ENCODE measurements at regions not wholly inside any gene's neighbourhood (a gene's known extent, or its start where the extent isn't known, plus 50 kb on each side); places are given as distances from the start of the nearest gene placed in this dataset.

DNA sequence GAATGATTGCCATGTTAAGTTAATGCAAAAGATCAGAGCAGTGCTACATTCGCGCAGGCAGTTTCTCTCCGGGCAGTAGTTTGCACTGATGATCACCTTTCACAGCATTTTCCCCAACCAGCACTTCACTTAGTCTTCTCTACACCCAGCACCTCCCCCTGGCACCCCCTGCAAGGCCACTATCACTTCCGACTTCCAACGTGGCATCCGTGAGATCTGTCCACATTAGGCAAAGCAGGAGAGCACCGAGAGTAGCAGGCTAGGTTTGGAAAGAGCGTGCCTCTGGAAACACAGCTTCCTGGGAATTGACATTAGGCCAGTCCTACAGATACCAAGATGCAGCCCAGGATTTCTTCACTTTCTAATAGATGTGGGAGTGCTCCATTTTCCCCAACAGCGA is 180.2 kb upstream of the CDIN1 start:
- H3K27ac ChIP-seq (ENCODE audit: low read length in 2 of 2), result no peak overlapping the region
- H3K9ac ChIP-seq (ENCODE audit: low read length), result no peak overlapping the region
- H3K9me3 ChIP-seq (ENCODE audit: control extremely low read depth in 1 of 3, control insufficient read depth in 2 of 3, insufficient read depth in 1 of 3, low read length in 2 of 3), result no peaks in the 10 kb centered on the region
- no peaks in the 10 kb centered on the region for H4K20me1 ChIP-seq (ENCODE audit: control insufficient read depth, insufficient read depth, low read length, poor library complexity, severe bottlenecking)
- POLR2A ChIA-PET, result no interaction called here
- DNase-seq (no peak), ATAC-seq (ENCODE audit: low read depth) (no peak)
- no peaks in the 10 kb centered on the region for H3K9me3 Mint-ChIP-seq (ENCODE audit: insufficient read depth)
- H3K4me3 Mint-ChIP-seq, result no peak overlapping the region
- H3K27me3 Mint-ChIP-seq, result no peaks in the 10 kb centered on the region
- WGBS (ENCODE audit: insufficient coverage), result 94% methylated on average over 8 of the region's 9 CpGs
- H3K27ac Mint-ChIP-seq, result no peak overlapping the region
- TF ChIP-seq EZH2 (IDR thresholded peaks at IDR 0.05; ENCODE audit: borderline replicate concordance, insufficient read depth, low read depth, low read length, poor library complexity, severe bottlenecking), result no peak
- TF ChIP-seq, protein P1, sequence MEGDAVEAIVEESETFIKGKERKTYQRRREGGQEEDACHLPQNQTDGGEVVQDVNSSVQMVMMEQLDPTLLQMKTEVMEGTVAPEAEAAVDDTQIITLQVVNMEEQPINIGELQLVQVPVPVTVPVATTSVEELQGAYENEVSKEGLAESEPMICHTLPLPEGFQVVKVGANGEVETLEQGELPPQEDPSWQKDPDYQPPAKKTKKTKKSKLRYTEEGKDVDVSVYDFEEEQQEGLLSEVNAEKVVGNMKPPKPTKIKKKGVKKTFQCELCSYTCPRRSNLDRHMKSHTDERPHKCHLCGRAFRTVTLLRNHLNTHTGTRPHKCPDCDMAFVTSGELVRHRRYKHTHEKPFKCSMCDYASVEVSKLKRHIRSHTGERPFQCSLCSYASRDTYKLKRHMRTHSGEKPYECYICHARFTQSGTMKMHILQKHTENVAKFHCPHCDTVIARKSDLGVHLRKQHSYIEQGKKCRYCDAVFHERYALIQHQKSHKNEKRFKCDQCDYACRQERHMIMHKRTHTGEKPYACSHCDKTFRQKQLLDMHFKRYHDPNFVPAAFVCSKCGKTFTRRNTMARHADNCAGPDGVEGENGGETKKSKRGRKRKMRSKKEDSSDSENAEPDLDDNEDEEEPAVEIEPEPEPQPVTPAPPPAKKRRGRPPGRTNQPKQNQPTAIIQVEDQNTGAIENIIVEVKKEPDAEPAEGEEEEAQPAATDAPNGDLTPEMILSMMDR (IDR thresholded peaks at IDR 0.05), result no peak
- H3K4me1 Mint-ChIP-seq, result no peaks in the 10 kb centered on the region
- H3K4me2 ChIP-seq (replicated peaks; ENCODE audit: low read depth, low read length, poor library complexity, severe bottlenecking), result no peak overlapping the region
- no peak overlapping the region for H3K4me3 ChIP-seq (ENCODE audit: control extremely low read depth in 1 of 5, extremely low read depth in 1 of 5, insufficient read depth in 1 of 5, low read depth in 2 of 5, low read length in 4 of 5)
- no peaks in the 10 kb centered on the region for H3K36me3 ChIP-seq (replicated peaks in 1 of 2; ENCODE audit: control extremely low read depth in 1 of 2, control insufficient read depth in 1 of 2, extremely low read depth in 1 of 2, insufficient read depth in 2 of 2, low read length in 1 of 2)
- no peaks in the 10 kb centered on the region for H3K27me3 ChIP-seq (replicated peaks in 1 of 4; ENCODE audit: control extremely low read depth in 1 of 4, control insufficient read depth in 3 of 4, insufficient read depth in 4 of 4, low read length in 3 of 4)
- intact Hi-C loops (cut with micrococcal nuclease), result no loop called here
- no peaks in the 10 kb centered on the region for H3K79me2 ChIP-seq (ENCODE audit: control insufficient read depth, insufficient read depth, low read length)
- CTCF ChIA-PET, result no interaction called here
- no peak overlapping the region for H2AFZ ChIP-seq (ENCODE audit: insufficient read depth, low read depth, low read length, poor library complexity, severe bottlenecking)
- H3K4me1 ChIP-seq (ENCODE audit: control insufficient read depth in 2 of 2, insufficient read depth in 2 of 2, low read length in 2 of 2), result no peaks in the 10 kb centered on the region

DNA sequence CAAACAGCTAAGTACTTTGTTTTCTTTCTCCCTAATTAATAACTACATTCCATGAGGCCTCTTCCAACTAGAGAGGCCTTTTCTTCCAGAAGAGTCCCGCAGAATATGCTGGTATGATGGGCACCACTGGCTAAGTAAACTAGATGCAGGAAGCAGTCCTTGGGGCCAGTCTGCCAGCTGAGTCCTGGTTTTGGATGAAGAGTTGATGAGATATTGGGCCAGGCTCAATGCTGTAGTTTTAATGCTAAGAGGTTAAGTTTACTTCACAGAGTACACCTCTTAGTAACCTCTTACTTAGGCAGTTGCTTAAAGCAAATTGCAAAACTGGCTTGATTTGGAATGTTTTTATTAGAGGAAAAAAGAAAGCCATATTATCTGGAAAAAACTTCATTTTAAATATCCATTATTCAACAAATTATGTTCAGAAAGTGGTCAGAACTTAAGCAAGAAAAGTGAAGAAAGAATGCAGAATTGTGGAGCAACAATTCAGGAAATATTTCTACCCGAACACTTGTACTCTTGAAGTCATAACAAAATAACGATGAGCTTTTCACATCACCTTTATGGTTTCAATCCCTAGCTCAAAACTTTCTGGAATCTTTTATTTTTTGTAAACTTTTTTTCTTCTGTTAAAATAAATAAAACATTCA is 178.4 kb upstream of the CDIN1 start:
- H3K27me3 ChIP-seq (replicated peaks in 1 of 4; ENCODE audit: control extremely low read depth in 1 of 4, control insufficient read depth in 3 of 4, insufficient read depth in 4 of 4, low read length in 3 of 4), result no peaks in the 10 kb centered on the region
- no peak overlapping the region for H2AFZ ChIP-seq (ENCODE audit: insufficient read depth, low read depth, low read length, poor library complexity, severe bottlenecking)
- intact Hi-C loops (cut with micrococcal nuclease), result no loop called here
- H3K27ac ChIP-seq (ENCODE audit: low read length in 2 of 2), result no peak overlapping the region
- Mint-ChIP-seq H3K4me3 (no peak overlapping the region), H3K27me3 (no peaks in the 10 kb centered on the region), H3K4me1 (no peaks in the 10 kb centered on the region), H3K9me3 (ENCODE audit: insufficient read depth) (no peaks in the 10 kb centered on the region), H3K27ac (no peak overlapping the region)
- POLR2A ChIA-PET, result no interaction called here
- TF ChIP-seq EZH2 (IDR thresholded peaks at IDR 0.05; ENCODE audit: borderline replicate concordance, insufficient read depth, low read depth, low read length, poor library complexity, severe bottlenecking), result no peak
- TF ChIP-seq, protein P1 (IDR thresholded peaks at IDR 0.05), result no peak
- H4K20me1 ChIP-seq (ENCODE audit: control insufficient read depth, insufficient read depth, low read length, poor library complexity, severe bottlenecking), result no peaks in the 10 kb centered on the region
- no peak overlapping the region for H3K4me3 ChIP-seq (ENCODE audit: control extremely low read depth in 1 of 5, extremely low read depth in 1 of 5, insufficient read depth in 1 of 5, low read depth in 2 of 5, low read length in 4 of 5)
- H3K4me1 ChIP-seq (ENCODE audit: control insufficient read depth in 2 of 2, insufficient read depth in 2 of 2, low read length in 2 of 2), result no peaks in the 10 kb centered on the region
- H3K9me3 ChIP-seq (ENCODE audit: control extremely low read depth in 1 of 3, control insufficient read depth in 2 of 3, insufficient read depth in 1 of 3, low read length in 2 of 3), result no peaks in the 10 kb centered on the region
- WGBS (ENCODE audit: insufficient coverage), result no CpG with 5 or more reads among the region's 3 CpGs
- CTCF ChIA-PET, result no interaction called here
- H3K9ac ChIP-seq (ENCODE audit: low read length), result no peak overlapping the region
- H3K79me2 ChIP-seq (ENCODE audit: control insufficient read depth, insufficient read depth, low read length), result no peaks in the 10 kb centered on the region
- DNase-seq, result no peak
- ATAC-seq (ENCODE audit: low read depth), result no peak
- H3K4me2 ChIP-seq (replicated peaks; ENCODE audit: low read depth, low read length, poor library complexity, severe bottlenecking), result no peak overlapping the region
- no peaks in the 10 kb centered on the region for H3K36me3 ChIP-seq (replicated peaks in 1 of 2; ENCODE audit: control extremely low read depth in 1 of 2, control insufficient read depth in 1 of 2, extremely low read depth in 1 of 2, insufficient read depth in 2 of 2, low read length in 1 of 2)
